Mesothelial cell of epicardium (in vitro differentiated cells): ENCODE measurements at regions not wholly inside any gene's neighbourhood (a gene's known extent, or its start where the extent isn't known, plus 50 kb on each side); places are given as distances from the start of the nearest gene placed in this dataset.

Experiments used
- DNase-seq, 2 experiments: peaks; one replicate each; pipeline ENCODE4 v3.0.0; 2021; ENCODE audit warnings: low spot score in 2 of 2; ENCODE audit not compliant: unreplicated experiment in 2 of 2
- H3K27ac Mint-ChIP-seq: 2 replicates; pipeline ENCODE4 v1.8.0; 2021; ENCODE audit warnings: mixed read lengths
- H3K27me3 Mint-ChIP-seq: 2 replicates; pipeline ENCODE4 v1.8.0; 2021; ENCODE audit warnings: low read depth, mixed read lengths
- H3K36me3 Mint-ChIP-seq: 2 replicates; pipeline ENCODE4 v1.8.0; 2021; ENCODE audit warnings: mixed read lengths
- H3K4me1 Mint-ChIP-seq: 2 replicates; pipeline ENCODE4 v1.8.0; 2021; ENCODE audit warnings: mixed read lengths
- H3K4me3 Mint-ChIP-seq: 2 replicates; pipeline ENCODE4 v1.8.0; 2021; ENCODE audit warnings: mild to moderate bottlenecking, moderate library complexity, mixed read lengths
- H3K9me3 Mint-ChIP-seq: 2 replicates; pipeline ENCODE4 v1.8.0; 2021; ENCODE audit warnings: mixed read lengths
- CTCF ChIP-seq: fragments of 200-600 bp; sonication (generic); IDR thresholded peaks from one replicate; pipeline ENCODE4 v1.5.0; 2021; ENCODE audit warnings: antibody characterized with exemption; ENCODE audit not compliant: unreplicated experiment

- Mint-ChIP-seq H3K36me3 (no peaks in the 10 kb centered on the region), H3K4me1 (no peaks in the 10 kb centered on the region), H3K27ac (no peak overlapping the region), H3K27me3 (peaks cover 35% of the 10 kb centered on the region), H3K9me3 (peaks cover 15% of the 10 kb centered on the region), H3K4me3 (no peak overlapping the region)
- no peak for TF ChIP-seq CTCF
- no peak for DNase-seq
These were observed 541.2 kb downstream of the PTPRU start for GRCh38 chr1:29777522-29777921.

- no peak for DNase-seq
- Mint-ChIP-seq H3K27ac (no peak overlapping the region), H3K4me3 (no peak overlapping the region), H3K36me3 (no peaks in the 10 kb centered on the region), H3K4me1 (no peaks in the 10 kb centered on the region), H3K27me3 (peaks cover 15% of the 10 kb centered on the region), H3K9me3 (peaks cover 14% of the 10 kb centered on the region)
- no peak for TF ChIP-seq CTCF
These were observed 538.0 kb downstream of the PTPRU start for GRCh38 chr1:29774355-29774754.

GRCh38 chr1:29772584-29773100 lies 536.3 kb downstream of the PTPRU start:
- no peak for TF ChIP-seq CTCF
- Mint-ChIP-seq H3K4me1 (no peaks in the 10 kb centered on the region), H3K27ac (no peak overlapping the region), H3K4me3 (no peak overlapping the region), H3K36me3 (no peaks in the 10 kb centered on the region), H3K9me3 (peaks cover 12% of the 10 kb centered on the region), H3K27me3 (peaks cover 8% of the 10 kb centered on the region)
- no peak for DNase-seq

- no peaks in the 10 kb centered on the region for H3K36me3 Mint-ChIP-seq
- H3K4me3 Mint-ChIP-seq = no peak overlapping the region
- H3K4me1 Mint-ChIP-seq = no peaks in the 10 kb centered on the region
- H3K27ac Mint-ChIP-seq = no peak overlapping the region
- TF ChIP-seq CTCF = no peak
- no peaks in the 10 kb centered on the region for H3K9me3 Mint-ChIP-seq
- peaks cover 41% of the 10 kb centered on the region for H3K27me3 Mint-ChIP-seq
- no peak for DNase-seq
These were observed 531.6 kb downstream of the PTPRU start for GRCh38 chr1:29767769-29768425.

GRCh38 chr1:29767088-29767685 lies 530.9 kb downstream of the PTPRU start:
- no peak for DNase-seq
- Mint-ChIP-seq H3K9me3 (no peaks in the 10 kb centered on the region), H3K4me3 (no peak overlapping the region), H3K27ac (no peak overlapping the region), H3K4me1 (no peaks in the 10 kb centered on the region), H3K36me3 (no peaks in the 10 kb centered on the region), H3K27me3 (peaks cover 42% of the 10 kb centered on the region)
- TF ChIP-seq CTCF = no peak
